ENCODE measurements at regions not wholly inside any gene's neighbourhood (a gene's known extent, or its start where the extent isn't known, plus 50 kb on each side); places are given as distances from the start of the nearest gene placed in this dataset.

- TF ChIP-seq CTCF (IDR thresholded peaks at IDR 0.05; ENCODE audit: low read depth, low read length, missing control alignments), result no peak
- H3K4me3 ChIP-seq (replicated peaks; ENCODE audit: low read depth, low read length), result no peak overlapping the region
- DNase-seq (ENCODE audit: extremely low read depth, low read depth), result no peak
Measured at GRCh38 chr5:119878712-119879111, 249.4 kb downstream of the FAM170A start.

- DNase-seq (ENCODE audit: extremely low read depth, low read depth), result no peak
- no peak for TF ChIP-seq CTCF (IDR thresholded peaks at IDR 0.05; ENCODE audit: low read depth, low read length, missing control alignments)
- H3K4me3 ChIP-seq (replicated peaks; ENCODE audit: low read depth, low read length), result no peak overlapping the region
Measured at GRCh38 chr5:119879446-119879845, 250.1 kb downstream of the FAM170A start.

- no peak overlapping the region for H3K4me3 ChIP-seq (replicated peaks; ENCODE audit: low read depth, low read length)
- no peak for DNase-seq (ENCODE audit: extremely low read depth, low read depth)
- TF ChIP-seq CTCF (IDR thresholded peaks at IDR 0.05; ENCODE audit: low read depth, low read length, missing control alignments), result no peak
Measured at GRCh38 chr5:119895066-119895465, 265.7 kb downstream of the FAM170A start.

GRCh38 chr5:119896826-119897536 is 267.6 kb downstream of the FAM170A start:
- no peak for DNase-seq (ENCODE audit: extremely low read depth, low read depth)
- no peak for TF ChIP-seq CTCF (IDR thresholded peaks at IDR 0.05; ENCODE audit: low read depth, low read length, missing control alignments)
- no peak overlapping the region for H3K4me3 ChIP-seq (replicated peaks; ENCODE audit: low read depth, low read length)

GRCh38 chr5:119897537-119898370 is 268.4 kb downstream of the FAM170A start:
- H3K4me3 ChIP-seq (replicated peaks; ENCODE audit: low read depth, low read length), result no peak overlapping the region
- no peak for DNase-seq (ENCODE audit: extremely low read depth, low read depth)
- no peak for TF ChIP-seq CTCF (IDR thresholded peaks at IDR 0.05; ENCODE audit: low read depth, low read length, missing control alignments)

- TF ChIP-seq CTCF (IDR thresholded peaks at IDR 0.05; ENCODE audit: low read depth, low read length, missing control alignments), result no peak
- no peak for DNase-seq (ENCODE audit: extremely low read depth, low read depth)
- no peak overlapping the region for H3K4me3 ChIP-seq (replicated peaks; ENCODE audit: low read depth, low read length)
Measured at GRCh38 chr5:119899981-119900380, 270.6 kb downstream of the FAM170A start.

All from HFF-Myc (cell line).